Left renal pelvis (tissue), 4 donors: ENCODE measurements at regions not wholly inside any gene's neighbourhood (a gene's known extent, or its start where the extent isn't known, plus 50 kb on each side); places are given as distances from the start of the nearest gene placed in this dataset.

Source experiments
- DNase-seq, 4 donors: peaks; one replicate each; pipeline ENCODE4 v3.0.0-alpha.2; 2013; ENCODE audit warnings: low read depth in 4 of 4, low spot score in 3 of 4

- DNase-seq = no peak
Observed at GRCh38 chr4:38497121-38497520, 166.9 kb upstream of the KLF3 start.

GRCh38 chr4:38499101-38499500, 164.9 kb upstream of the KLF3 start:
- DNase-seq = no peak

- no peak for DNase-seq
Observed at GRCh38 chr4:38500433-38500832, 163.6 kb upstream of the KLF3 start.

- no peak for DNase-seq
Observed at GRCh38 chr4:38501698-38502097, 162.3 kb upstream of the KLF3 start.

- no peak for DNase-seq
Observed at GRCh38 chr4:38503689-38504395, 160.2 kb upstream of the KLF3 start.

- no peak for DNase-seq
Observed at GRCh38 chr4:38504396-38504715, 159.6 kb upstream of the KLF3 start.

- DNase-seq = no peak
Observed at GRCh38 chr4:38509551-38509950, 154.4 kb upstream of the KLF3 start.

GRCh38 chr4:38510201-38510600, 153.8 kb upstream of the KLF3 start:
- DNase-seq = no peak

- no peak for DNase-seq
Observed at GRCh38 chr4:38511702-38512101, 152.3 kb upstream of the KLF3 start.

GRCh38 chr4:38512840-38513239, 151.2 kb upstream of the KLF3 start:
- DNase-seq = no peak

GRCh38 chr4:38514465-38515146, 149.4 kb upstream of the KLF3 start:
- no peak for DNase-seq

- DNase-seq = no peak
Observed at GRCh38 chr4:38516190-38516589, 147.8 kb upstream of the KLF3 start.

GRCh38 chr4:38519666-38520065, 144.3 kb upstream of the KLF3 start:
- DNase-seq = no peak

GRCh38 chr4:38523054-38523453, 140.9 kb upstream of the KLF3 start:
- no peak for DNase-seq

GRCh38 chr4:38523524-38524448, 140.2 kb upstream of the KLF3 start:
- no peak for DNase-seq

GRCh38 chr4:38526412-38526811, 137.6 kb upstream of the KLF3 start:
- no peak for DNase-seq

- peak; percentile 25 to 55 (median 41) for DNase-seq
Observed at GRCh38 chr4:38529189-38530115, 134.5 kb upstream of the KLF3 start.

GRCh38 chr4:38530486-38530885, 133.5 kb upstream of the KLF3 start:
- DNase-seq = no peak

GRCh38 chr4:38531141-38531727, 132.8 kb upstream of the KLF3 start:
- DNase-seq = peak; percentile 48 to 60 (median 57)

- no peak for DNase-seq
Observed at GRCh38 chr4:38532908-38533499, 131.0 kb upstream of the KLF3 start.
